Panc1 (cell line): ENCODE measurements at regions not wholly inside any gene's neighbourhood (a gene's known extent, or its start where the extent isn't known, plus 50 kb on each side); places are given as distances from the start of the nearest gene placed in this dataset.

ENCODE experiments used
- ATAC-seq: fragments of 200-7000 bp; cut with Tn5 transposase; 2 replicates; pipeline ENCODE4 v1.9.1; 2020; ENCODE audit warnings: mild to moderate bottlenecking, moderate library complexity
- BruUV-seq: library from RNA; stranded (reverse); fragments of 400-500 nt; replicated peaks from 2 replicates; lab custom pipeline; 2021; lab: Mats Ljungman, UMichigan
- CTCF ChIA-PET: fragments of 300-600 bp; sonication (Branson Sonifier 250); formaldehyde crosslinking; loops from one replicate; lab custom pipeline; 2022; ENCODE audit warnings: antibody characterized with exemption; lab: Charles Lee
- POLR2A ChIA-PET: fragments of 300-600 bp; sonication (Branson Sonifier 250); formaldehyde crosslinking; loops from one replicate; lab custom pipeline; 2022; ENCODE audit warnings: antibody characterized with exemption; lab: Charles Lee
- DNase-seq: peaks from one replicate; pipeline ENCODE4 v3.0.0-alpha.2; 2010; ENCODE audit warnings: low read depth, low spot score
- H3K27ac ChIP-seq: 2 replicates; pipeline ENCODE4 v1.5.1; 2011; ENCODE audit warnings: mild to moderate bottlenecking, low read length, inconsistent platforms
- H3K27me3 ChIP-seq: fragments of 200-500 bp; sonication (Bioruptor generic); 2 replicates; pipeline ENCODE4 v1.6.0; 2014; ENCODE audit warnings: low read length, inconsistent platforms; ENCODE audit not compliant: control insufficient read depth, insufficient read depth
- H3K36me3 ChIP-seq: fragments of 200-500 bp; sonication (Bioruptor generic); 2 replicates; pipeline ENCODE4 v1.5.1; 2014; ENCODE audit warnings: inconsistent platforms, mild to moderate bottlenecking, low read length, moderate library complexity; ENCODE audit not compliant: control insufficient read depth, insufficient read depth
- H3K4me1 ChIP-seq: 2 replicates; pipeline ENCODE4 v1.5.1; 2011; ENCODE audit warnings: inconsistent platforms, mild to moderate bottlenecking, low read length, moderate library complexity; ENCODE audit not compliant: control insufficient read depth, insufficient read depth
- H3K4me3 ChIP-seq, 2 experiments: 2 replicates each; pipeline ENCODE4 v1.5.1; 2011 to 2012; ENCODE audit warnings: low read depth in 2 of 2, low read length in 2 of 2, mild to moderate bottlenecking in 2 of 2, inconsistent platforms in 1 of 2, moderate library complexity in 1 of 2
- H3K9me3 ChIP-seq: fragments of 200-500 bp; sonication (Bioruptor generic); 2 replicates; pipeline ENCODE4 v1.5.1; 2014; ENCODE audit warnings: low read depth, mild to moderate bottlenecking, inconsistent platforms, low read length, moderate library complexity; ENCODE audit not compliant: control insufficient read depth, insufficient read depth
- CTCF ChIP-seq: fragments of 450-650 bp; IDR thresholded peaks from 2 replicates; pipeline ENCODE4 v1.5.1; 2017; ENCODE audit warnings: mild to moderate bottlenecking
- POLR2AphosphoS5 ChIP-seq: IDR thresholded peaks from 2 replicates; pipeline ENCODE4 v1.6.1; 2012; ENCODE audit warnings: mild to moderate bottlenecking, low read depth, low read length, moderate library complexity
- REST ChIP-seq, 2 experiments: IDR thresholded peaks; 2 replicates each; pipeline ENCODE4 v1.6.1; 2011 to 2012; ENCODE audit warnings: low read depth in 2 of 2, control low read depth in 1 of 2, low read length in 1 of 2, mild to moderate bottlenecking in 1 of 2, moderate library complexity in 1 of 2; ENCODE audit not compliant: insufficient read depth in 1 of 2
- SIN3A ChIP-seq: IDR thresholded peaks from 2 replicates; pipeline ENCODE4 v1.6.1; 2012; ENCODE audit warnings: low read depth, mild to moderate bottlenecking, low read length, moderate library complexity, borderline replicate concordance; ENCODE audit not compliant: insufficient read depth
- TCF7L2 ChIP-seq: IDR thresholded peaks from 2 replicates; pipeline ENCODE4 v1.6.1; 2011; ENCODE audit warnings: mild to moderate bottlenecking, low read depth, low read length, inconsistent platforms
- in situ Hi-C: cut with HindIII; loops from 2 replicates; pipeline ENCODE4 v1.10.0; 2016; ENCODE audit warnings: low sequenced_read_pairs, low pct_unique_long_range_greater_than_20kb
- intact Hi-C: fragments of 100-400 bp; cut with micrococcal nuclease; formaldehyde crosslinking; loops from one replicate; pipeline ENCODE4 v1.10.0; 2022; ENCODE audit not compliant: unreplicated experiment

GRCh38 chr14:98274596-98274995, 997.4 kb downstream of the BCL11B start:
- Histone ChIP-seq H3K4me1 (no peaks in the 10 kb centered on the region), H3K4me3 (no peak overlapping the region), H3K27ac (no peak overlapping the region), H3K36me3 (no peaks in the 10 kb centered on the region), H3K9me3 (no peaks in the 10 kb centered on the region), H3K27me3 (no peaks in the 10 kb centered on the region; the same call in 1 of the 2 replicates)
- BruUV-seq = no TSS peak
- intact Hi-C loops = no loop called here
- ChIA-PET CTCF (no interaction called here), POLR2A (no interaction called here)
- DNase-seq (no peak), ATAC-seq (no peak)
- TF ChIP-seq TCF7L2 = no peak
- TF ChIP-seq REST (IDR thresholded peaks at IDR 0.05; ENCODE audit: insufficient read depth in 1 of 2, low read depth in 2 of 2, low read length in 1 of 2) = no peak
- no peak for TF ChIP-seq POLR2AphosphoS5
- TF ChIP-seq SIN3A = no peak
- TF ChIP-seq CTCF = no peak
- in situ Hi-C loops = no loop called here

- BruUV-seq = no TSS peak
- no peak for DNase-seq
- Histone ChIP-seq H3K27me3 (no peaks in the 10 kb centered on the region; the same call in 1 of the 2 replicates), H3K36me3 (no peaks in the 10 kb centered on the region), H3K4me1 (no peaks in the 10 kb centered on the region), H3K4me3 (no peak overlapping the region), H3K9me3 (no peaks in the 10 kb centered on the region), H3K27ac (no peak overlapping the region)
- in situ Hi-C loops = no loop called here
- ATAC-seq = no peak
- ChIA-PET POLR2A (no interaction called here), CTCF (no interaction called here)
- intact Hi-C loops = no loop called here
- TF ChIP-seq REST (IDR thresholded peaks at IDR 0.05; ENCODE audit: insufficient read depth in 1 of 2, low read depth in 2 of 2, low read length in 1 of 2) = no peak
- no peak for TF ChIP-seq POLR2AphosphoS5
- no peak for TF ChIP-seq SIN3A
- no peak for TF ChIP-seq CTCF
- TF ChIP-seq TCF7L2 = no peak
These were observed 993.2 kb downstream of the BCL11B start for GRCh38 chr14:98278800-98279199.
